ENCODE measurements at regions not wholly inside any gene's neighbourhood (a gene's known extent, or its start where the extent isn't known, plus 50 kb on each side); places are given as distances from the start of the nearest gene placed in this dataset.

DNA sequence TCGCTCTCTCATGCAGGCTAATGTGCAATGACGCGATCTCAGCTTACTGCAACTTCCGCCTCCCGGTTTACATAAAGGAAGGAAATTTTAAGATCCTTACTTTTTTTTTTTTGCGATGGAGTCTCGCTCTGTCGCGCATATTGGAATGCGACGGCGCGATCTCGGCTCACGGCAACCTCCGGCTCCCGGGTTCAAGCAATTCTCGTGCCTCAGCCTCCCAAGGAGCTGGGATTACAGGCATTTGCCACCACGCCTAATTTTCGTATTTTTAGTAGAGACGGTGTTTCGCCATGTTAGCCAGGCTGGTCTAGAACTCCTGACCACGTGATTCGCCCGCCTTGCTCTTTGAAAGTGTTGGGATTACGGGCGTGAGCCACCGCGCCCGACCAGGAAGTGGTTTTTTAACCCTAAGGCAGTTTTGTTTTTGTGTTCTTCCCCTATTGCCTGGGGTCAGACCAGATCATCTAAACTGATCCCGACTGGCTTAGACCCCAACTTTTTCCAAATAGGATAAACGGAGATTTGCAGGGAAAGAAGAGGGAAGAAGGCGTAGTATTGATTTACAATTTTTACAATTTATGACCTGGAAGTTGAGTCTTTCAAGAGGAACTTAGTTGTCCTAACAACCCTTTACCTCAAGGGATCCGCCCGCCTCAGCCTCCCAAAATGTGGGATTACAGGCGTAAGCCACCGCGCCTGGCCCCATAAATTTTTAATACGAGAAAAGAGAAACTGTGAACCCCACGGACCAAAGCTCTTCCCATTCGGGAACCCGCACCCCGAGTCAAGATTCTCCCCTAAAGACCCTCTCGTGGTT is 142.0 kb downstream of the ZNF737 start:
- Histone ChIP-seq H3K4me3 (ENCODE audit: low read depth, low read length) (peak overlapping the region; percentile 50), H3K27me3 (ENCODE audit: control insufficient read depth, insufficient read depth, low read length) (no peaks in the 10 kb centered on the region), H3K36me3 (ENCODE audit: control insufficient read depth, insufficient read depth, low read length) (no peaks in the 10 kb centered on the region)
- DNase-seq (ENCODE audit: low read depth) = no peak
- TF ChIP-seq, protein P1, sequence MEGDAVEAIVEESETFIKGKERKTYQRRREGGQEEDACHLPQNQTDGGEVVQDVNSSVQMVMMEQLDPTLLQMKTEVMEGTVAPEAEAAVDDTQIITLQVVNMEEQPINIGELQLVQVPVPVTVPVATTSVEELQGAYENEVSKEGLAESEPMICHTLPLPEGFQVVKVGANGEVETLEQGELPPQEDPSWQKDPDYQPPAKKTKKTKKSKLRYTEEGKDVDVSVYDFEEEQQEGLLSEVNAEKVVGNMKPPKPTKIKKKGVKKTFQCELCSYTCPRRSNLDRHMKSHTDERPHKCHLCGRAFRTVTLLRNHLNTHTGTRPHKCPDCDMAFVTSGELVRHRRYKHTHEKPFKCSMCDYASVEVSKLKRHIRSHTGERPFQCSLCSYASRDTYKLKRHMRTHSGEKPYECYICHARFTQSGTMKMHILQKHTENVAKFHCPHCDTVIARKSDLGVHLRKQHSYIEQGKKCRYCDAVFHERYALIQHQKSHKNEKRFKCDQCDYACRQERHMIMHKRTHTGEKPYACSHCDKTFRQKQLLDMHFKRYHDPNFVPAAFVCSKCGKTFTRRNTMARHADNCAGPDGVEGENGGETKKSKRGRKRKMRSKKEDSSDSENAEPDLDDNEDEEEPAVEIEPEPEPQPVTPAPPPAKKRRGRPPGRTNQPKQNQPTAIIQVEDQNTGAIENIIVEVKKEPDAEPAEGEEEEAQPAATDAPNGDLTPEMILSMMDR (IDR thresholded peaks at IDR 0.05; ENCODE audit: insufficient read depth, low read length, poor library complexity, severe bottlenecking) = no peak

DNA sequence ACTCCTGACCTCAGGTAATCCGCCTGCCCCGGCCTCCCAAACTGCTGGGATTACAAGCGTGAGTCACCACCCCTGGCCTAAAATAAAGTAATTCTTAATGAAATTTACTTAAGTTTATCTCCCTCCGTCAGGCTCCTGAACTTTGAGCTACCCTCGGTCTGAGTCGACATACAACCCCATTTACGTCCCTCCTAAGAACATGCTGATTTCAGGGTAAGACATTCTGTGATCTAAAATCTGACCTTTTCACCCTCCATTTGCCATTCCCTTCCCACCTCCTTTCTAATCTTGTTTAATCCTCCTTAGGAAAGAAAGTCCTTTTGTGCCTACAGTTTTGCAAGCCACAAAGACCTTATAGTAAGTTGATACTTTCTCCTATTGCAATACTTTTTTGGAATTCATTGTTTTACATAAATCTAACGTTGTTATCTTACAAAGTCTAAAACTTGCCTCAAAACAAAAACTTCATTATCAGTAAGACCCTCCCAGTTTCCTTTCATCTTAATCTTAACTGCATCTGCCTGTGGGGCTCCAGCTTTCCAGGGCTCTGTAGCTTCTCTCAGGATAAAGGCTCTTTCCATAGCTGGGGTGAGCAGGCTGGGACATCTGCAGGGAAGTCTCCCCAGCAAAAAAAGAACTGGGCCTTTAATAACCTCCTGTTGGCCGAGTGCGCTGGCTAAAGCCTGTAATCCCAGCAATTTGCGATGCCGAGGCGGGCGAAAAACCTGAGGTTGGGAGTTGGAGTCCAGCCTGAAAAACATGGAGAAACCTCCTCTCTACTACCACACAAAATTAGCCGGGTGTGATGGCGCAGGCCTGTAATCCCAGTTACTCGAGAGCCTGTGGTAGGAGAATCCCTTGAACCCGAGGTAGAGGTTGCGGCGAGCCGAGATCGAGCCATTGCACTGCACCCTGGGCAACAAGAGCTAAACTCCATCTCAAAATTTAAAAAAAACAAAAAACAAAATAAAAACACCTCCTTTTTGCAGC is 143.1 kb downstream of the ZNF737 start:
- Histone ChIP-seq H3K27me3 (ENCODE audit: control insufficient read depth, insufficient read depth, low read length) (no peaks in the 10 kb centered on the region), H3K4me3 (ENCODE audit: low read depth, low read length) (no peak overlapping the region), H3K36me3 (ENCODE audit: control insufficient read depth, insufficient read depth, low read length) (no peaks in the 10 kb centered on the region)
- TF ChIP-seq, protein P1 (IDR thresholded peaks at IDR 0.05; ENCODE audit: insufficient read depth, low read length, poor library complexity, severe bottlenecking) = no peak
- DNase-seq (ENCODE audit: low read depth) = no peak

- Histone ChIP-seq H3K36me3 (ENCODE audit: control insufficient read depth, insufficient read depth, low read length) (no peaks in the 10 kb centered on the region), H3K4me3 (ENCODE audit: low read depth, low read length) (no peak overlapping the region), H3K27me3 (ENCODE audit: control insufficient read depth, insufficient read depth, low read length) (no peaks in the 10 kb centered on the region)
- no peak for DNase-seq (ENCODE audit: low read depth)
- TF ChIP-seq, protein P1 (IDR thresholded peaks at IDR 0.05; ENCODE audit: insufficient read depth, low read length, poor library complexity, severe bottlenecking) = no peak
Measured at GRCh38 chr19:20416661-20417060, 148.9 kb downstream of the ZNF737 start.

DNA sequence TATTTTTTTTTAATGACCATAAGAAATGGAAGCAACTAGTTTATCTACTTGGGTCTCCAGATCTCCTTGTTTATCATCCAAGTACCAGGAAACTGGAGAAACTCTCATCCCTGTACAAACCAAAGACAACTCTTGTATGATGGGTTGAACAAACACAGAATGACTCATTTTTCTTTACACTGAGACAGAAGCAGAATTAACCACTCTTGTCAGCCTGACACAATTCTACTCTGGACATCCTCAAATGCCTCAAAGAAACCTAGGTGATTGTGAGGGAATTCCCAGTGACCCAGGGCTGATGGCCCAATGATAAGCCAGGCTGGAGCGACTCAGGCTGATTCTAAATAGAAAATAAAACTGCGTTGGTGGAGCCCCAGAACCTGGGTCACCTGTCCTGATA is 151.5 kb downstream of the ZNF737 start:
- TF ChIP-seq, protein P1 (IDR thresholded peaks at IDR 0.05; ENCODE audit: insufficient read depth, low read length, poor library complexity, severe bottlenecking) = no peak
- H3K4me3 ChIP-seq (ENCODE audit: low read depth, low read length) = no peak overlapping the region
- no peak for DNase-seq (ENCODE audit: low read depth)
- no peaks in the 10 kb centered on the region for H3K36me3 ChIP-seq (ENCODE audit: control insufficient read depth, insufficient read depth, low read length)
- no peaks in the 10 kb centered on the region for H3K27me3 ChIP-seq (ENCODE audit: control insufficient read depth, insufficient read depth, low read length)

GRCh38 chr19:20413705-20414104 is 151.9 kb downstream of the ZNF737 start:
- DNase-seq (ENCODE audit: low read depth) = no peak
- H3K4me3 ChIP-seq (ENCODE audit: low read depth, low read length) = no peak overlapping the region
- TF ChIP-seq, protein P1 (IDR thresholded peaks at IDR 0.05; ENCODE audit: insufficient read depth, low read length, poor library complexity, severe bottlenecking) = no peak
- no peaks in the 10 kb centered on the region for H3K36me3 ChIP-seq (ENCODE audit: control insufficient read depth, insufficient read depth, low read length)
- H3K27me3 ChIP-seq (ENCODE audit: control insufficient read depth, insufficient read depth, low read length) = no peaks in the 10 kb centered on the region

Measured in kidney epithelial cell (primary cell).